Astrocyte (in vitro differentiated cells and primary cell): ENCODE measurements at regions not wholly inside any gene's neighbourhood (a gene's known extent, or its start where the extent isn't known, plus 50 kb on each side); places are given as distances from the start of the nearest gene placed in this dataset.
"Not testable (repeated sequence)": the region's sequence is repeated elsewhere in the genome, so short reads cannot be mapped to it uniquely, and the experiment has no call there.

Experiments used
- DNase-seq: peaks from one replicate; pipeline ENCODE4 v3.0.0-alpha.2; 2010; ENCODE audit warnings: low read depth
- FAIRE-seq: peaks from 2 replicates; lab custom pipeline; 2011; peaks lifted over from hg19 to GRCh38; lab: Jason Lieb, UNC
- H2AFZ ChIP-seq: 2 replicates; pipeline ENCODE4 v1.6.0; 2012; ENCODE audit warnings: low read depth, low read length, inconsistent platforms
- H3K27ac ChIP-seq: 2 replicates; pipeline ENCODE4 v1.5.1; 2011; ENCODE audit warnings: low read depth, low read length, inconsistent platforms
- H3K27me3 ChIP-seq: 2 replicates; pipeline ENCODE4 v1.6.0; 2011; ENCODE audit warnings: low read length, inconsistent platforms; ENCODE audit not compliant: insufficient read depth
- H3K36me3 ChIP-seq: 2 replicates; pipeline ENCODE4 v1.5.1; 2011; ENCODE audit warnings: low read length, inconsistent platforms; ENCODE audit not compliant: insufficient read depth
- H3K4me1 ChIP-seq: 2 replicates; pipeline ENCODE4 v1.5.1; 2011; ENCODE audit warnings: low read length, inconsistent platforms; ENCODE audit not compliant: insufficient read depth
- H3K4me2 ChIP-seq: 2 replicates; pipeline ENCODE4 v1.6.0; 2012; ENCODE audit warnings: low read length, inconsistent platforms
- H3K4me3 ChIP-seq: 2 replicates; pipeline ENCODE4 v1.5.1; 2011; ENCODE audit warnings: low read depth, mild to moderate bottlenecking, low read length, inconsistent platforms; ENCODE audit not compliant: insufficient read depth
- H3K79me2 ChIP-seq: 2 replicates; pipeline ENCODE4 v1.6.0; 2012; ENCODE audit warnings: mild to moderate bottlenecking, low read length, inconsistent platforms; ENCODE audit not compliant: insufficient read depth
- H3K9ac ChIP-seq: 2 replicates; pipeline ENCODE4 v1.6.0; 2012; ENCODE audit warnings: mild to moderate bottlenecking, low read length, inconsistent platforms
- H3K9me3 ChIP-seq: 2 replicates; pipeline ENCODE4 v1.5.1; 2012; ENCODE audit warnings: low read depth, mild to moderate bottlenecking, low read length, inconsistent platforms; ENCODE audit not compliant: insufficient read depth
- H4K20me1 ChIP-seq: 2 replicates; pipeline ENCODE4 v1.6.0; 2012; ENCODE audit warnings: low read length, inconsistent platforms; ENCODE audit not compliant: insufficient read depth
- H3K27ac Mint-ChIP-seq: one replicate; pipeline ENCODE4 v1.8.0; 2021; ENCODE audit warnings: mild to moderate bottlenecking, mixed read lengths; ENCODE audit not compliant: unreplicated experiment
- H3K27me3 Mint-ChIP-seq: one replicate; pipeline ENCODE4 v1.8.0; 2021; ENCODE audit warnings: low read depth, mixed read lengths; ENCODE audit not compliant: unreplicated experiment
- H3K36me3 Mint-ChIP-seq: one replicate; pipeline ENCODE4 v1.8.0; 2021; ENCODE audit warnings: low read depth, mixed read lengths; ENCODE audit not compliant: unreplicated experiment
- H3K4me1 Mint-ChIP-seq: one replicate; pipeline ENCODE4 v1.8.0; 2021; ENCODE audit warnings: low read depth, mixed read lengths; ENCODE audit not compliant: unreplicated experiment
- H3K4me3 Mint-ChIP-seq: one replicate; pipeline ENCODE4 v1.8.0; 2021; ENCODE audit warnings: mild to moderate bottlenecking, moderate library complexity, mixed read lengths; ENCODE audit not compliant: unreplicated experiment
- H3K9me3 Mint-ChIP-seq: one replicate; pipeline ENCODE4 v1.8.0; 2021; ENCODE audit warnings: mild to moderate bottlenecking, mixed read lengths; ENCODE audit not compliant: unreplicated experiment
- EZH2 ChIP-seq: IDR thresholded peaks from 2 replicates; pipeline ENCODE4 v1.6.1; 2012; ENCODE audit warnings: mild to moderate bottlenecking, low read length, inconsistent platforms; ENCODE audit not compliant: insufficient read depth
- TF ChIP-seq, protein P1 (sequence below): IDR thresholded peaks from 2 replicates; pipeline ENCODE4 v1.5.1; 2011; ENCODE audit warnings: low read depth, mild to moderate bottlenecking, inconsistent platforms, low read length, moderate library complexity; ENCODE audit not compliant: insufficient read depth

DNA sequence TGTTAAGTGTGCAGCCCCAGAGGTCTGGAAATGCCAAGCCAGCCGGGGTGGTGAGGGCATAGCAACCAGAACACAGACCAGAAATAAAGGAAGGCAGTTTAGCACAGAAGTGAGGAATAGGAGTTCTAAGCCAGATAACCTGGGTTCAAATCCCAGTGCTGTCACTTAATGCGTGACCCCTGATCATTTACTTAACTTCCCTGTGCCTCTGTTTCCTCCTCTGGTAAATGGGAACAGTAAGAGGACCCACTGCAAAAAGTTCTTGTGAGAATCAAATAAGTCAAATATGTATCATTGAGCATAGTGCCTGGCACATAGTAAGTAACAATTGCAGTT is 125.2 kb upstream of the ARHGEF3 start:
- H3K9me3 ChIP-seq: no peaks in the 10 kb centered on the region
- Mint-ChIP-seq H3K9me3 (no peaks in the 10 kb centered on the region), H3K27ac (peak overlapping the region; percentile 75), H3K4me3 (no peak overlapping the region), H3K36me3 (no peaks in the 10 kb centered on the region), H3K27me3 (no peaks in the 10 kb centered on the region), H3K4me1 (peaks cover 57% of the 10 kb centered on the region)
- peak overlapping the region; percentile 37 for H3K4me2 ChIP-seq
- no peak for FAIRE-seq
- no peak overlapping the region for H2AFZ ChIP-seq
- no peaks in the 10 kb centered on the region for H3K27me3 ChIP-seq
- no peak overlapping the region for H3K27ac ChIP-seq
- peak overlapping the region; percentile 2 for H3K9ac ChIP-seq
- no peak overlapping the region for H3K4me3 ChIP-seq
- H3K79me2 ChIP-seq: no peaks in the 10 kb centered on the region
- TF ChIP-seq EZH2: no peak
- TF ChIP-seq, protein P1, sequence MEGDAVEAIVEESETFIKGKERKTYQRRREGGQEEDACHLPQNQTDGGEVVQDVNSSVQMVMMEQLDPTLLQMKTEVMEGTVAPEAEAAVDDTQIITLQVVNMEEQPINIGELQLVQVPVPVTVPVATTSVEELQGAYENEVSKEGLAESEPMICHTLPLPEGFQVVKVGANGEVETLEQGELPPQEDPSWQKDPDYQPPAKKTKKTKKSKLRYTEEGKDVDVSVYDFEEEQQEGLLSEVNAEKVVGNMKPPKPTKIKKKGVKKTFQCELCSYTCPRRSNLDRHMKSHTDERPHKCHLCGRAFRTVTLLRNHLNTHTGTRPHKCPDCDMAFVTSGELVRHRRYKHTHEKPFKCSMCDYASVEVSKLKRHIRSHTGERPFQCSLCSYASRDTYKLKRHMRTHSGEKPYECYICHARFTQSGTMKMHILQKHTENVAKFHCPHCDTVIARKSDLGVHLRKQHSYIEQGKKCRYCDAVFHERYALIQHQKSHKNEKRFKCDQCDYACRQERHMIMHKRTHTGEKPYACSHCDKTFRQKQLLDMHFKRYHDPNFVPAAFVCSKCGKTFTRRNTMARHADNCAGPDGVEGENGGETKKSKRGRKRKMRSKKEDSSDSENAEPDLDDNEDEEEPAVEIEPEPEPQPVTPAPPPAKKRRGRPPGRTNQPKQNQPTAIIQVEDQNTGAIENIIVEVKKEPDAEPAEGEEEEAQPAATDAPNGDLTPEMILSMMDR: no peak
- peaks cover 3% of the 10 kb centered on the region for H4K20me1 ChIP-seq
- no peaks in the 10 kb centered on the region for H3K36me3 ChIP-seq
- no peak for DNase-seq
- peaks cover 36% of the 10 kb centered on the region for H3K4me1 ChIP-seq

DNA sequence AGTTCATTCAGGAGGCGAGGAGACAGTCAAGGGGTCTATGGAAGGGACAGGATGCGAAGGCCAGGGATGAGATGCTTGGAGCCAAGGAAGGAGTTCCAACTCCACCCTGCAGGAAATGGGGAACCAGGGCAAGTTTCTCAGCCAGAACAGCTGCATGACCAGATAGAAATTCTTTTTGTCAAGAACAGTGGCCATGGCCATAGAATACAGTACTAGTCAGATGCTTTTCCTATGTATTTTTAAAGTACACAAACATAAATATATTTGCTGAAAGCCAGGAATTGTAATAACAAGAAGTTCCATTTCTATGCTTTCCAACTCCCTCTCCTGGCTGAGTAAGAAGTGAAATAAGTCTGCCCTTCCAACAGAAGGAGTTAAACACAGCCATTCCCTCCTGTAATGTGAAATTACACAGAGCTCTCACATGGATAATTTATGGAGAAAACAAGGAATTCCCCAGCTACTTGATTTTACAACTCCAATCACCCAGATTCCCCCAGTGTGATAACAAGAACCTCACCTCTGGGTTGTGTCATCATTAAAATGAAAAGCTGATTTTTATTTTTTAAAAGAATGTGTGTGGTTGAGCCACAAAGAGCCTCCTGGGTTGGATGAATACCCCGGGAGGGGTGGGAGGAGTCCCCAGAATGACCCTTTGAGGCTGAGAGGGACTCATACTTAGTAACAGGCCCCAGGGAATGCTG is 124.6 kb upstream of the ARHGEF3 start:
- DNase-seq: peak; percentile 83
- H3K27ac Mint-ChIP-seq: peak overlapping the region; percentile 75
- peaks cover 38% of the 10 kb centered on the region for H3K4me1 ChIP-seq
- no peaks in the 10 kb centered on the region for H3K36me3 ChIP-seq
- H3K9me3 Mint-ChIP-seq: no peaks in the 10 kb centered on the region
- H3K4me2 ChIP-seq: peak overlapping the region; percentile 37
- H4K20me1 ChIP-seq: peaks cover 3% of the 10 kb centered on the region
- FAIRE-seq: no peak
- H3K4me3 ChIP-seq: no peak overlapping the region
- no peaks in the 10 kb centered on the region for H3K79me2 ChIP-seq
- no peaks in the 10 kb centered on the region for H3K9me3 ChIP-seq
- no peaks in the 10 kb centered on the region for H3K36me3 Mint-ChIP-seq
- no peak overlapping the region for H3K27ac ChIP-seq
- TF ChIP-seq EZH2: no peak
- TF ChIP-seq, protein P1: no peak
- H3K27me3 Mint-ChIP-seq: no peaks in the 10 kb centered on the region
- peaks cover 61% of the 10 kb centered on the region for H3K4me1 Mint-ChIP-seq
- no peak overlapping the region for H3K4me3 Mint-ChIP-seq
- H3K27me3 ChIP-seq: no peaks in the 10 kb centered on the region
- no peak overlapping the region for H2AFZ ChIP-seq
- no peak overlapping the region for H3K9ac ChIP-seq

DNA sequence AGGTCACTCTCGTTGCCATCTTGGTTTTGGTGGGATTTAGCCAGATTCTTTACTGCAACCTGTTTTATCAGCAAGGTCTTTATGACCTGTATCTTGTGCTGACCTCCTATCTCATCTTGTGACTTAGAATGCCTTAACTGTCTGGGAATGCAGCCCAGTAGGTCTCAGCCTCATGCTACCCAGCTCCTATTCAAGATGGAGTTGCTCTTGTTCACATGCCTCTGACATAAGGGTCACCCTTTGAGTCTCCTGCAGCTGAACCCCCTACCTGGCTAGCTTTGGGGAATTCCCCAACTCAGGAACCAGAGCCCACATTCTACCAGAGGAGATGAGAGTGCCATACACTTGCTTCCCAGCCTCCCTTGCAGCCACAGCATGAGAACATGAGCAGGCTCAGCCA is 123.0 kb upstream of the ARHGEF3 start:
- not testable (repeated sequence) for H2AFZ ChIP-seq, H3K27me3 Mint-ChIP-seq, H3K9me3 ChIP-seq, H3K36me3 Mint-ChIP-seq, H3K4me3 Mint-ChIP-seq, H3K9ac ChIP-seq, H3K27me3 ChIP-seq, H3K4me3 ChIP-seq, H3K4me2 ChIP-seq, H3K27ac Mint-ChIP-seq, H3K36me3 ChIP-seq, FAIRE-seq, DNase-seq, H3K27ac ChIP-seq, H3K79me2 ChIP-seq, H3K9me3 Mint-ChIP-seq, H4K20me1 ChIP-seq
- peaks cover 32% of the 10 kb centered on the region for H3K4me1 ChIP-seq
- H3K4me1 Mint-ChIP-seq: peaks cover 51% of the 10 kb centered on the region
